ENCODE measurements at regions not wholly inside any gene's neighbourhood (a gene's known extent, or its start where the extent isn't known, plus 50 kb on each side); places are given as distances from the start of the nearest gene placed in this dataset.

DNA sequence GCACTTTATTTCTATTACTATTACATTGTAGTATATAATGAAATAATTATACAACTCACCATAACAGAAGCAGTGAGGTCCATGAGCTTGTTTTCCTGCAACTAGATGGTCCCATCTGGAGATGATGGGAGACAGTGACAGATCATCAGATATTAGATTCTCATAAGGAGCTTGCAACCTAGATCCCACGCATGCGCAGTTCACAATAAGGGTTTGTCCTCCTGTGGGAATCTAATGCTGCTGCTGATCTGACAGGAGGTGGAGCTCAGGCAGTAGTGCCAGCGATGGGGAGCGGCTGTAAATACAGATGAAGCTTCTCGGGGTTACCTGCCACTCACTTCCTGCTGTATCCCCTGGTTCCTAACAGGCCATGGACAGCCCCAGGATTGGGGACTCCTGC lies 139.5 kb upstream of the TCF21 start:
- Histone ChIP-seq H3K27ac (replicated peaks) (no peak overlapping the region), H3K27me3 (ENCODE audit: insufficient read depth, poor library complexity, severe bottlenecking) (no peaks in the 10 kb centered on the region), H3K4me3 (replicated peaks; ENCODE audit: insufficient read depth, low read length) (no peak overlapping the region)
- TF ChIP-seq CTCF (IDR thresholded peaks at IDR 0.05; ENCODE audit: insufficient read depth, low read length) (no peak), POLR2AphosphoS5 (IDR thresholded peaks at IDR 0.05; ENCODE audit: low read depth) (no peak), REST (IDR thresholded peaks at IDR 0.05; ENCODE audit: insufficient replicate concordance, low read depth) (no peak), GABPA (IDR thresholded peaks at IDR 0.05; ENCODE audit: low read depth) (no peak), SPI1 (IDR thresholded peaks at IDR 0.05; ENCODE audit: borderline replicate concordance, low read depth) (no peak)
- DNase-seq (ENCODE audit: low read depth in 1 of 2, low spot score in 1 of 2): no peak

- H3K4me3 ChIP-seq (replicated peaks; ENCODE audit: insufficient read depth, low read length): no peak overlapping the region
- H3K27me3 ChIP-seq (ENCODE audit: insufficient read depth, poor library complexity, severe bottlenecking): no peaks in the 10 kb centered on the region
- DNase-seq (ENCODE audit: low read depth in 1 of 2, low spot score in 1 of 2): no peak
- TF ChIP-seq SPI1 (IDR thresholded peaks at IDR 0.05; ENCODE audit: borderline replicate concordance, low read depth): no peak
- no peak for TF ChIP-seq CTCF (IDR thresholded peaks at IDR 0.05; ENCODE audit: insufficient read depth, low read length)
- no peak for TF ChIP-seq REST (IDR thresholded peaks at IDR 0.05; ENCODE audit: insufficient replicate concordance, low read depth)
- no peak for TF ChIP-seq POLR2AphosphoS5 (IDR thresholded peaks at IDR 0.05; ENCODE audit: low read depth)
- TF ChIP-seq GABPA (IDR thresholded peaks at IDR 0.05; ENCODE audit: low read depth): no peak
- H3K27ac ChIP-seq (replicated peaks): no peak overlapping the region
Measured at GRCh38 chr6:133752129-133752528, 136.8 kb upstream of the TCF21 start.

- H3K27me3 ChIP-seq (ENCODE audit: insufficient read depth, poor library complexity, severe bottlenecking): no peaks in the 10 kb centered on the region
- no peak overlapping the region for H3K4me3 ChIP-seq (replicated peaks; ENCODE audit: insufficient read depth, low read length)
- TF ChIP-seq REST (IDR thresholded peaks at IDR 0.05; ENCODE audit: insufficient replicate concordance, low read depth) (no peak), CTCF (IDR thresholded peaks at IDR 0.05; ENCODE audit: insufficient read depth, low read length) (no peak), GABPA (IDR thresholded peaks at IDR 0.05; ENCODE audit: low read depth) (no peak)
- H3K27ac ChIP-seq (replicated peaks): no peak overlapping the region
- no peak for DNase-seq (ENCODE audit: low read depth in 1 of 2, low spot score in 1 of 2)
Measured at GRCh38 chr6:133753756-133754155, 135.2 kb upstream of the TCF21 start.

Measured in HL-60 (cell line).